Adrenal gland (tissue), 5 donors: ENCODE measurements at regions not wholly inside any gene's neighbourhood (a gene's known extent, or its start where the extent isn't known, plus 50 kb on each side); places are given as distances from the start of the nearest gene placed in this dataset.

Source experiments
- POLR2A ChIP-seq, 2 donors: fragments of 450-650 bp; IDR thresholded peaks; one replicate each; pipeline ENCODE4 v1.6.1; 2017; ENCODE audit warnings: antibody characterized with exemption in 2 of 2, mild to moderate bottlenecking in 2 of 2, moderate library complexity in 1 of 2
- TF ChIP-seq, protein P1 (sequence below), 6 experiments: fragments of 450-650 bp in 4 of 6; fragments of 200-600 bp in 2 of 6; sonication (generic) in 1 of 6; IDR thresholded peaks; 1 replicate in 5 of 6; 2 replicates in 1 of 6; pipeline versions ENCODE4 v1.5.1 to v1.8.0; 2016 to 2021; ENCODE audit warnings: antibody characterized with exemption in 6 of 6, mild to moderate bottlenecking in 2 of 6, moderate library complexity in 1 of 6
- donor health status: DM: no; HTN: no; CAD: no.

DNA sequence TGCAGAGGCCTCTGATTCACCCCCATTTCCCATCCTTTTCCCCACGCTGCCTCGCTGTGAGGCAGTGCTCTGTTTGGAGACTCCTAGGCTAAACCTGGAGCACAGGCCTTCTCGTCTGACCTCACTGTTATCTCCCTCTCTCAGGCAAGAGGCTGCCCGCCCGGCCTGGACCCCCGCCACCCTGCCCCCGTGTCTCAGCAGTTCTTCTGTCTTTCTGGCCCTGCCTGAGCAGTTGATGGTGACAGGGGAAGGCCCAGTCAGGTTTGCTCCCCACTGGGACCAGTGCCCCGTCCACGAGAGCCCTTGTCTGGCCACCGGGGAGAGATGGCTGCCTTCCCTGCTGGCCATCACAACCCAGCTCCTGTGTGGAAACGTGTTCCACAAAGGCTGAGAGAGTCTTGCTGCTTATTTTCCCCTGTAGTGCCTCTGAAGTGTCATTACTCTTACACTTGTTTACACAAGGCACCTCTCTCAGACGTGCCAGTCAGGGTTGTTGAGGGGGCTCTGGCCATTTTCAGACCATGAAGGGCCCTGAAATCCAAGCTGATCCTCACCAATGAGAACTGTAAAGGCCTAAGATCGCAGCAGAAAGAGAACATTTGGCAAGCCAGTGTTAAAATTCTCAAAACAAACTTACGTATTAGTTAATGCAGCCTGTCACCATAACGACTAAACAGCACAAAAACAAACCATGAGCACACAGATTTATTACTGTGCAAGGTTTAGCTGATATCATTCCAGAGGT is 210.9 kb downstream of the NDUFA10 start:
- TF ChIP-seq, protein P1, sequence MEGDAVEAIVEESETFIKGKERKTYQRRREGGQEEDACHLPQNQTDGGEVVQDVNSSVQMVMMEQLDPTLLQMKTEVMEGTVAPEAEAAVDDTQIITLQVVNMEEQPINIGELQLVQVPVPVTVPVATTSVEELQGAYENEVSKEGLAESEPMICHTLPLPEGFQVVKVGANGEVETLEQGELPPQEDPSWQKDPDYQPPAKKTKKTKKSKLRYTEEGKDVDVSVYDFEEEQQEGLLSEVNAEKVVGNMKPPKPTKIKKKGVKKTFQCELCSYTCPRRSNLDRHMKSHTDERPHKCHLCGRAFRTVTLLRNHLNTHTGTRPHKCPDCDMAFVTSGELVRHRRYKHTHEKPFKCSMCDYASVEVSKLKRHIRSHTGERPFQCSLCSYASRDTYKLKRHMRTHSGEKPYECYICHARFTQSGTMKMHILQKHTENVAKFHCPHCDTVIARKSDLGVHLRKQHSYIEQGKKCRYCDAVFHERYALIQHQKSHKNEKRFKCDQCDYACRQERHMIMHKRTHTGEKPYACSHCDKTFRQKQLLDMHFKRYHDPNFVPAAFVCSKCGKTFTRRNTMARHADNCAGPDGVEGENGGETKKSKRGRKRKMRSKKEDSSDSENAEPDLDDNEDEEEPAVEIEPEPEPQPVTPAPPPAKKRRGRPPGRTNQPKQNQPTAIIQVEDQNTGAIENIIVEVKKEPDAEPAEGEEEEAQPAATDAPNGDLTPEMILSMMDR (IDR thresholded peaks at IDR 0.05), result no peak
- no peak for TF ChIP-seq POLR2A (IDR thresholded peaks at IDR 0.05)
